ENCODE measurements at regions not wholly inside any gene's neighbourhood (a gene's known extent, or its start where the extent isn't known, plus 50 kb on each side); places are given as distances from the start of the nearest gene placed in this dataset.

DNA sequence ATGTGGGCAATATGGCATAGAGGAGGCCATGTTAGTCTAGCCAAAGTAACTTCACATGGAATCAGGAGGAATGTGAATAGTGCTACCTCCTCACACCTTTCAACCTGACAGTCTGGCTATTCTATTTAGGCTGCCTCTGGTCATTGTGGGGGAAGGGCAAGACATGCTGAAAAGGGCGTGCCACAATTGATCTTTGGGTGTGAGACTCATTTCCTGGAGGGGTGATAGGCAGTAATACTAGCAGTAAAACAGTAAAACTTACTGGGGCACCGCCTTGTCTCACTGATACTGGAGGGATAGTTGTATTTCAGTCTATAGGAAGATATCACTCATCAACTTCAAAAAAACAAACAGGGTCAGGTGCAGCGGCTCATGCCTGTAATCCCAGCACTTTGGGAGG is 88.7 kb downstream of the TMEM168 start:
- Histone ChIP-seq H3K9ac (ENCODE audit: insufficient read depth, low read depth, low read length) (no peak overlapping the region), H2AFZ (ENCODE audit: low read length) (no peak overlapping the region), H3K27me3 (ENCODE audit: control insufficient read depth in 1 of 2, insufficient read depth in 2 of 2, low read length in 2 of 2) (no peaks in the 10 kb centered on the region; a peak in 1 of 5 replicates), H3K27ac (ENCODE audit: extremely low read length, insufficient read depth, low read length) (no peak overlapping the region), H3K4me2 (ENCODE audit: low read depth, low read length) (no peak overlapping the region), H3K4me1 (ENCODE audit: insufficient read depth, low read length) (no peaks in the 10 kb centered on the region), H3K4me3 (replicated peaks in 1 of 3; ENCODE audit: insufficient read depth in 1 of 3, low read depth in 2 of 3, low read length in 3 of 3) (no peak overlapping the region), H3K9me3 (ENCODE audit: low read length) (no peaks in the 10 kb centered on the region), H4K20me1 (ENCODE audit: insufficient read depth, low read length) (no peaks in the 10 kb centered on the region), H3K36me3 (replicated peaks in 1 of 2; ENCODE audit: control insufficient read depth in 1 of 2, insufficient read depth in 2 of 2, low read length in 2 of 2) (no peaks in the 10 kb centered on the region), H3K79me2 (ENCODE audit: insufficient read depth, low read length) (no peaks in the 10 kb centered on the region)
- ChIA-PET CTCF (ENCODE audit: low intra/inter-chr PET ratio, low total read pairs) (no interaction called here), POLR2A (no interaction called here)
- FAIRE-seq = no peak
- DNase-seq (ENCODE audit: low spot score) = no peak
- intact Hi-C loops (cut with micrococcal nuclease; ENCODE audit: unreplicated experiment) (no loop called here), in situ Hi-C loops (cut with HindIII; ENCODE audit: extremely low pct_ligation_motif_present, low pct_unique_long_range_greater_than_20kb) (no loop called here)
- no peak for ATAC-seq
- WGBS (ENCODE audit: low lambda C conversion rate) = 0% methylated on average over 3 of the region's 3 CpGs
- BruUV-seq (replicated peaks) = no TSS peak
- TF ChIP-seq AFF4 (CRISPR knock-in tag; IDR thresholded peaks at IDR 0.05) = no peak
- TF ChIP-seq ZNF510 (CRISPR knock-in tag; IDR thresholded peaks at IDR 0.05; ENCODE audit: low read depth) = no peak
- TF ChIP-seq NFIC (IDR thresholded peaks at IDR 0.05; ENCODE audit: low read length) = no peak
- no peak for TF ChIP-seq ZSCAN29 (CRISPR knock-in tag; conservative IDR thresholded peaks at IDR 0.05)
- no peak for TF ChIP-seq ZFP62 (CRISPR knock-in tag; IDR thresholded peaks at IDR 0.05)
- TF ChIP-seq RNF219 (CRISPR knock-in tag; IDR thresholded peaks at IDR 0.05) = no peak
- TF ChIP-seq, protein P1, sequence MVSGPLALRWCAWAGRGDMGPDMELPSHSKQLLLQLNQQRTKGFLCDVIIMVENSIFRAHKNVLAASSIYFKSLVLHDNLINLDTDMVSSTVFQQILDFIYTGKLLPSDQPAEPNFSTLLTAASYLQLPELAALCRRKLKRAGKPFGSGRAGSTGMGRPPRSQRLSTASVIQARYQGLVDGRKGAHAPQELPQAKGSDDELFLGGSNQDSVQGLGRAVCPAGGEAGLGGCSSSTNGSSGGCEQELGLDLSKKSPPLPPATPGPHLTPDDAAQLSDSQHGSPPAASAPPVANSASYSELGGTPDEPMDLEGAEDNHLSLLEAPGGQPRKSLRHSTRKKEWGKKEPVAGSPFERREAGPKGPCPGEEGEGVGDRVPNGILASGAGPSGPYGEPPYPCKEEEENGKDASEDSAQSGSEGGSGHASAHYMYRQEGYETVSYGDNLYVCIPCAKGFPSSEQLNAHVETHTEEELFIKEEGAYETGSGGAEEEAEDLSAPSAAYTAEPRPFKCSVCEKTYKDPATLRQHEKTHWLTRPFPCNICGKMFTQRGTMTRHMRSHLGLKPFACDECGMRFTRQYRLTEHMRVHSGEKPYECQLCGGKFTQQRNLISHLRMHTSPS (CRISPR knock-in tag; IDR thresholded peaks at IDR 0.05; ENCODE audit: low read depth) = no peak
- TF ChIP-seq HNF4A (CRISPR knock-in tag; IDR thresholded peaks at IDR 0.05) = no peak
- no peak for TF ChIP-seq ZNF547 (CRISPR knock-in tag; IDR thresholded peaks at IDR 0.05)
- no peak for TF ChIP-seq TRIM22 (IDR thresholded peaks at IDR 0.05)

Data from HepG2 (cell line).